ENCODE measurements at regions not wholly inside any gene's neighbourhood (a gene's known extent, or its start where the extent isn't known, plus 50 kb on each side); places are given as distances from the start of the nearest gene placed in this dataset.

GRCh38 chr16:85346404-85347212 lies 234.3 kb upstream of the CIBAR2 start:
- H3K4me3 ChIP-seq (ENCODE audit: low read depth, low read length): no peak overlapping the region
- TF ChIP-seq CTCF (IDR thresholded peaks at IDR 0.05; ENCODE audit: low read depth, low read length): no peak
- DNase-seq (ENCODE audit: low read depth, low spot score): no peak
- in situ Hi-C loops (cut with HindIII; ENCODE audit: low sequenced_read_pairs): no loop called here

GRCh38 chr16:85347213-85347591 lies 234.9 kb upstream of the CIBAR2 start:
- no peak overlapping the region for H3K4me3 ChIP-seq (ENCODE audit: low read depth, low read length)
- TF ChIP-seq CTCF (IDR thresholded peaks at IDR 0.05; ENCODE audit: low read depth, low read length): peak; percentile 48
- in situ Hi-C loops (cut with HindIII; ENCODE audit: low sequenced_read_pairs): no loop called here
- DNase-seq (ENCODE audit: low read depth, low spot score): no peak

GRCh38 chr16:85348065-85348840 lies 236.0 kb upstream of the CIBAR2 start:
- in situ Hi-C loops (cut with HindIII; ENCODE audit: low sequenced_read_pairs): no loop called here
- TF ChIP-seq CTCF (IDR thresholded peaks at IDR 0.05; ENCODE audit: low read depth, low read length): no peak
- H3K4me3 ChIP-seq (ENCODE audit: low read depth, low read length): no peak overlapping the region
- no peak for DNase-seq (ENCODE audit: low read depth, low spot score)

- DNase-seq (ENCODE audit: low read depth, low spot score): no peak
- no peak for TF ChIP-seq CTCF (IDR thresholded peaks at IDR 0.05; ENCODE audit: low read depth, low read length)
Observed at GRCh38 chr16:85348911-85349334, 236.7 kb upstream of the CIBAR2 start.

GRCh38 chr16:85349365-85350145 lies 237.3 kb upstream of the CIBAR2 start:
- H3K4me3 ChIP-seq (ENCODE audit: low read depth, low read length): no peak overlapping the region
- in situ Hi-C loops (cut with HindIII; ENCODE audit: low sequenced_read_pairs): no loop called here
- TF ChIP-seq CTCF (IDR thresholded peaks at IDR 0.05; ENCODE audit: low read depth, low read length): no peak
- no peak for DNase-seq (ENCODE audit: low read depth, low spot score)

More at GRCh38 chr16:85348911-85349334, 236.7 kb upstream of the CIBAR2 start:
- H3K4me3 ChIP-seq (ENCODE audit: low read depth, low read length): no peak overlapping the region
- in situ Hi-C loops (cut with HindIII; ENCODE audit: low sequenced_read_pairs): no loop called here

GRCh38 chr16:85350146-85350728 lies 238.0 kb upstream of the CIBAR2 start:
- no peak for TF ChIP-seq CTCF (IDR thresholded peaks at IDR 0.05; ENCODE audit: low read depth, low read length)
- no peak overlapping the region for H3K4me3 ChIP-seq (ENCODE audit: low read depth, low read length)
- no peak for DNase-seq (ENCODE audit: low read depth, low spot score)
- in situ Hi-C loops (cut with HindIII; ENCODE audit: low sequenced_read_pairs): no loop called here

All from astrocyte of the spinal cord (primary cell).